Dendritic cell treated with granulocyte-macrophage colony-stimulating factor and Interleukin-4, amounts not matched to agents 40 ng/mL and 50 ng/mL, for 4 days (primary cell): ENCODE measurements at regions not wholly inside any gene's neighbourhood (a gene's known extent, or its start where the extent isn't known, plus 50 kb on each side); places are given as distances from the start of the nearest gene placed in this dataset.
"Not testable (repeated sequence)": the region's sequence is repeated elsewhere in the genome, so short reads cannot be mapped to it uniquely, and the experiment has no call there.

Source experiments
- H3K27ac Mint-ChIP-seq: one replicate; pipeline ENCODE4 v1.8.0; 2022; ENCODE audit warnings: mild to moderate bottlenecking, mixed read lengths
- H3K27me3 Mint-ChIP-seq: one replicate; pipeline ENCODE4 v1.8.0; 2022; ENCODE audit warnings: mild to moderate bottlenecking, mixed read lengths
- H3K36me3 Mint-ChIP-seq: one replicate; pipeline ENCODE4 v1.8.0; 2022; ENCODE audit warnings: low read depth, mixed read lengths
- H3K4me1 Mint-ChIP-seq: one replicate; pipeline ENCODE4 v1.8.0; 2022; ENCODE audit warnings: low read depth, mixed read lengths
- H3K4me3 Mint-ChIP-seq: one replicate; pipeline ENCODE4 v1.8.0; 2022; ENCODE audit warnings: mild to moderate bottlenecking, moderate library complexity, mixed read lengths
- H3K9me3 Mint-ChIP-seq: one replicate; pipeline ENCODE4 v1.8.0; 2022; ENCODE audit warnings: mixed read lengths
- intact Hi-C: fragments of 100-400 bp; cut with micrococcal nuclease; formaldehyde crosslinking; loops from one replicate; pipeline ENCODE4 v1.15.0; 2022

DNA sequence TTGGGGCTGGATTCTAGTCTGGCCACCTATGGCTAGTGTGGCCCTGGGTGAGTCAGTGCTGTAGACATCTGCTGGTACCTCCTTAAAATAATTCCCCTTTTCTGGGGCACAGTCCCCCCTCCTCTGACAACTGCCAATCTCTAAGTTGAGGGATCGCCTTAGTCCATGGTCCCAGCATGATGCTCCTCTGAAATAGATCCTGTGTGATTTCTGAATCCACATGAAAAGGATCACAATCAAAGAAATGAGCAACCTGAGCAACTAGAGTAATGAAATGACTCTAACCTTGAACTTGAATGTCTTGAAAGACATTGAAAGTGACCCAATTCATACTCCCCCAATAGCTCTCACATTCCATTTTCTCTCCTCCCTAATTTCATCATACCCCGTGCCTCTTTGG lies 332.5 kb downstream of the VRK1 start:
- H3K27me3 Mint-ChIP-seq, result no peaks in the 10 kb centered on the region
- H3K27ac Mint-ChIP-seq, result no peak overlapping the region
- intact Hi-C loops, result no loop called here
- no peaks in the 10 kb centered on the region for H3K4me1 Mint-ChIP-seq
- H3K4me3 Mint-ChIP-seq, result no peak overlapping the region
- no peaks in the 10 kb centered on the region for H3K36me3 Mint-ChIP-seq
- no peaks in the 10 kb centered on the region for H3K9me3 Mint-ChIP-seq

DNA sequence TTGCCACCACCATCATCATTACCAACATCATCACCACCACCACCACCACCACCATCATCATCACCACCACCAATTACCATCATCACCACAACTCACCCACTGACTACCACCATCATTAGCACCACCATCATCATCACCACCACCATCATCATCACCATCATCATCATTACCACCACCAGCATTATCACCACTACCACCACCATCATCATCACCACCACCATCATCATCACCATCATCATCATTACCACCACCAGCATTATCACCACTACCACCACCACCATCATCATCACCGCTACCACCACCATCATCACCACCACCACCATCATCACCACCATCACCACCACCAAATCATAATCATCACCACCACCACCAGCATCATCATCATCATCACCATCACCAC lies 338.7 kb downstream of the VRK1 start:
- H3K4me3 Mint-ChIP-seq, H3K27ac Mint-ChIP-seq, H3K36me3 Mint-ChIP-seq, H3K4me1 Mint-ChIP-seq, H3K27me3 Mint-ChIP-seq, intact Hi-C loops: not testable (repeated sequence)
- peaks cover 14% of the 10 kb centered on the region for H3K9me3 Mint-ChIP-seq

DNA sequence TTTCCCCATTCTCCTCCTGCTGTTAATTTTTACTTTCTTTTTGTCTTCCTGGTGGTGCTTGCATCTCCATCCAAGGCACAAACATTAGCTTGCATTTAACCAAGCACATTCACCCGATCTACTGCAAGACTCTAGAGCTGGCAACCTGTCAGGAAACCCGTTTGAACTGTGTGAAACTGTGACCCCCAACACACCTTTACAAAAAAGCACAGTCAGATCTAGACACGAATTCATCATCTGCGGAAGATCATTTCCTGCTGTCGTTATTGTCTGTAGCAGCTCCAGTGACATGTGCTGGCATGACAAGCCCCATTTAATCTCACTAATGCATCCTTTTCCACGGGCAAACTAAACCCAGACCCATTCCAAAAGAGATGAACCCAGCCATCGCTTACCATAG lies 340.5 kb downstream of the VRK1 start:
- Mint-ChIP-seq H3K4me1 (no peaks in the 10 kb centered on the region), H3K27me3 (no peaks in the 10 kb centered on the region), H3K27ac (no peak overlapping the region), H3K36me3 (no peaks in the 10 kb centered on the region), H3K9me3 (peaks cover 14% of the 10 kb centered on the region), H3K4me3 (no peak overlapping the region)
- intact Hi-C loops, result no loop called here

DNA sequence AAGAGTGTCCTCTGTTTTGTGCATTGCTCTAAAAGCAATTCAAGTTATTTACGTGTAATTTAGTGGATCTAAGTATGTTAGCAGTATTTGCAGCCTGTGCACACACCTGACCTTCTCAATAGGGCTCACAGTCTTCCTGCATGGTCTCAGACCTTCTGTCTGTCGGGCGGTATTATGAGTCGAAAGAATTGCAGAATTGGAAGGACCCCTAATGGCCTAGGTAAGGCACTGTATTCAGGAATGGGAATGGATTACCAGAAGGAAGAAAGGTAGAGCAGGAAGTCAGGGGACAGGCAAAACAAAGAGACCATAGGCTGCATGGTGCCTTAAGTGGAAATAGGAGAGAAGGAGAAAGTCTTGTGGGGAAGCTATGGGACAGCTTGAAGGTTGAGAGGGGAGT lies 341.6 kb downstream of the VRK1 start:
- intact Hi-C loops, result no loop called here
- Mint-ChIP-seq H3K4me1 (no peaks in the 10 kb centered on the region), H3K9me3 (peaks cover 14% of the 10 kb centered on the region), H3K27me3 (no peaks in the 10 kb centered on the region), H3K36me3 (no peaks in the 10 kb centered on the region), H3K27ac (no peak overlapping the region), H3K4me3 (no peak overlapping the region)

DNA sequence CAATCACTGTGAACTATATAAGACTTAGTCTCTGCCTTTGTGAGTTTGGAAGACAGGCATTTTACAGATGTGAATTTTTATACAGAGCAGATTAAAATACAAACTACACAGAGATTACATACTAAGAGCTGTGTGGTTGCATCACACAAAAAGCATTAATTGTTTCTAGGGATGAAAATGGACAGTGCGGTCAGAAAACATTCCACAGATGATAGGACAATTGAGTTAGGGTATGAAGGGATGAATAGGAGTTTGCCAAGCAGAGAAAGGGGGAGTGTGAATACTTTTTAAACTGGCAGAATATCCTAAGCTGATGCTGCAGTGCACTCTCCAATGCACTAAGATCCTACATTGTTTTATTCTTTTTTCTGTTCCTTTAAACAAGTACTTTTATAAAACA lies 345.8 kb downstream of the VRK1 start:
- Mint-ChIP-seq H3K9me3 (no peaks in the 10 kb centered on the region), H3K36me3 (no peaks in the 10 kb centered on the region), H3K27ac (no peak overlapping the region), H3K4me1 (no peaks in the 10 kb centered on the region), H3K4me3 (no peak overlapping the region), H3K27me3 (no peaks in the 10 kb centered on the region)
- intact Hi-C loops, result no loop called here

DNA sequence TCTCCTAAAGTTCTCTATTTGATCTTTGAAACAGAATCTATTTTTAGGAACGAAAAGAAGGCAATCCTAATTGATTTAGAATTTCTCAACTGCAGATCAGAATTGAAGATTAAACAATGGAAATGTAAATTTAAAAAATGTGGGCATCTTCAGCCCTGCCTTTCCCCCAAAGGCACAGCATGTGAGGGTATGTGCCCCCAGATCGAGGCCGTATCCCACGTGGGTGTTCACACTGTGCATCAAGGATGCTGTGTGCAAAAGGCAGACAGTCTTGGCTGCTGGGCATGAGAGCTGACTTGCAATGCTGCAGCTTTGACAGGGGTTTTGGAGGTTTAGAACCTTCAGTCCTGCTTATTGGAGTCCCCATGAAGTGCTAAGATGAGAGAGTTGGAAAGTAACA lies 346.3 kb downstream of the VRK1 start:
- H3K4me3 Mint-ChIP-seq, result no peak overlapping the region
- no peaks in the 10 kb centered on the region for H3K27me3 Mint-ChIP-seq
- H3K4me1 Mint-ChIP-seq, result no peaks in the 10 kb centered on the region
- intact Hi-C loops, result no loop called here
- no peak overlapping the region for H3K27ac Mint-ChIP-seq
- no peaks in the 10 kb centered on the region for H3K36me3 Mint-ChIP-seq
- no peaks in the 10 kb centered on the region for H3K9me3 Mint-ChIP-seq

DNA sequence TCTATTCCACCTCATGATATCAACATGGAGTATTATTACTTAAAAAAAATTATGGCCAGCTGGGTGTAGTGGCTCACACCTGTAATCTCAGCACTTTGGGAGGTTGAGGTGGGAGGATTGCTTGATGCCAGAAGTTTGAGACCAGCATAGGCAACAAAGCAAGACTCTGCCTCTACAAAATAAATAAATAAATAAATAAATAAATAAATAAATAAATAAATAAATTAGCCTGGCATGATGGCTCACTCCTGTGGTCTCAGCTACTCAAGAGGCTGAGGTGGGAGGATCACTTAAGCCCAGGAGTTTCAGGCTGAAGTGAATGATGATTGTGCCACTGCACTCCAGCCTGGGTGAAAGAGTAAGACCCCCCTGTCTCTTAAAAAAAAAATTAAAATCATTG lies 350.8 kb downstream of the VRK1 start:
- H3K27me3 Mint-ChIP-seq, intact Hi-C loops, H3K9me3 Mint-ChIP-seq, H3K27ac Mint-ChIP-seq, H3K4me1 Mint-ChIP-seq, H3K4me3 Mint-ChIP-seq, H3K36me3 Mint-ChIP-seq: not testable (repeated sequence)

DNA sequence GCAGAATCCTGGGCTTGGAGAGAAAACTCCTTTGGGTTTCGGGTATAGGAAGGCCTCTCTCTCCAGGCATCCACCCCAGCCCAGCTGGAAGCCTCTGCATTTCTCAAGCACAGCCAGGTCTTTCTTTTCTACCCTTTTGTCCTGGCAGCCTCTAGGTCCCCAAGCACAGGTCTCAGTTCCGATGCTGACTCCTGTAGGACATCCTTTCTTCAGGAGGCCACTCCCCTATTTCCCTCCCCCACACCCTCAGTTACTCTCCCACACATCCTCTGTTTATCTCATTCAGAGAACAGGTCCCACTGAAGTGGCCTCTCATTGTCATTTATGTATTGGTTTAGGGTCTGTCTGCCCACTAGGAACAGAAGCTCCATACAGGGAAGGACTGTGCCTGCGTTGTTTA lies 352.6 kb downstream of the VRK1 start:
- intact Hi-C loops, result no loop called here
- Mint-ChIP-seq H3K4me3 (no peak overlapping the region), H3K27ac (no peak overlapping the region), H3K4me1 (no peaks in the 10 kb centered on the region), H3K9me3 (no peaks in the 10 kb centered on the region), H3K36me3 (no peaks in the 10 kb centered on the region), H3K27me3 (peaks cover 3% of the 10 kb centered on the region)

DNA sequence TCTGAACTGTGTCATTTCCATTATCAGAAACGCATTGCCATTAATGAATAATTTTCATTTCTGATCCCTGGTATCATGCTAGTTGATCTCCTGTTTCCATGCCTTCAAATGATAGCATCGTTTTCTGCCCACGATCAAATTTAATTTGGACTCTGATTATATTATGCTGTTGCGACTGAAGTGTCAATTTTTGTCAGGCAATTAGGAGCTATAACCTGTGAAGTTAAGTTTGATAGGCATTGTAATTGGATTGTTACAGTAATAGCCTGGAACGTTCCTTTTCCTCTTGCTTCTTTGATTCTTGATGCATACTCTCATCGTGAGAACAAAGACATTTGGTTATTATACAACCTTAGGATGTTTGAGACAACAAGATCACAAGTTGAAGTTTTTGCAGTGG lies 356.3 kb downstream of the VRK1 start:
- Mint-ChIP-seq H3K27ac (no peak overlapping the region), H3K4me3 (no peak overlapping the region), H3K27me3 (peaks cover 7% of the 10 kb centered on the region), H3K9me3 (peaks cover 1% of the 10 kb centered on the region), H3K36me3 (no peaks in the 10 kb centered on the region), H3K4me1 (no peaks in the 10 kb centered on the region)
- intact Hi-C loops, result no loop called here

DNA sequence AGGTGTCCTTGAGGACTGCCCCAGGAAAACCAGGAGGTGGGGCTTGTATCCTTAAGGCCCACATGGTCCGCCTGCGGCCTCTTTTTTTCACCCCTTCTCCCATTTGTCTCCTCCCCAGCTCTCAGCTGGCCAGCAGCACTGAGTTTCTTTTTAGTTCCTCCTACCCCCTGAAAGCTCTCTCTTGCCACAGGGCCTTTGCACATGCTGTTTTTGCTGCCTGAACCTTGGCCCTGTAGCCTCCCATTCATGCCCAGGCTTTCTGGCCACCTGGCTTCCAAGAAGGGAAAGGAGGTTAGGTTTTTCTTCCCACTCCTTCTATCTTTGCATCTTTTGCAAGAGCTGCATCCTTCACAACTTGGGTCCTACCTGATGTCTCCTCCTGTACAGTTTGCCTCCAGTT lies 358.1 kb downstream of the VRK1 start:
- no peaks in the 10 kb centered on the region for H3K4me1 Mint-ChIP-seq
- H3K36me3 Mint-ChIP-seq, result no peaks in the 10 kb centered on the region
- no peak overlapping the region for H3K4me3 Mint-ChIP-seq
- H3K9me3 Mint-ChIP-seq, result peaks cover 14% of the 10 kb centered on the region
- intact Hi-C loops, result no loop called here
- peaks cover 7% of the 10 kb centered on the region for H3K27me3 Mint-ChIP-seq
- no peak overlapping the region for H3K27ac Mint-ChIP-seq

DNA sequence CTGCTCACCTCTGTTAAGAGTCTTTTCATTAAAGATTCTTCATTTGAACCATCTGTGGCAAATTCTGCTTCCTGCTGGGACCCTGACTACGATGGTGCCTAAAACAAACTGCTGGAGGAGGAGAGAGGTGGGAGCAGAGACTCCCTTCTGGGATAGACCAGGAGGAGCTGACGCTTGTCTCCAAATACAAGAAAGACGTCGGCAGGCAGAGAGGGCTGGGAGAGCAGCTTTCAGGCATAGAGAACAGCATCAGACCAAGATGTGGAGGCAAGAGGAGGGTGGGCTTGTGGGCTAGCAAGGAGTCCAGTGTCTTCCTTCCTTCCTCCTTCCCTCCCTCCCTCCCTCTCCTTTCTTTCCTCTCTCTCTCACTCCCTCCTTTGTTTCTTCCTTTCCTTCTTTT lies 358.6 kb downstream of the VRK1 start:
- no peak overlapping the region for H3K27ac Mint-ChIP-seq
- peaks cover 14% of the 10 kb centered on the region for H3K9me3 Mint-ChIP-seq
- H3K4me3 Mint-ChIP-seq, result no peak overlapping the region
- no peaks in the 10 kb centered on the region for H3K4me1 Mint-ChIP-seq
- H3K27me3 Mint-ChIP-seq, result peaks cover 7% of the 10 kb centered on the region
- intact Hi-C loops, result no loop called here
- no peaks in the 10 kb centered on the region for H3K36me3 Mint-ChIP-seq

DNA sequence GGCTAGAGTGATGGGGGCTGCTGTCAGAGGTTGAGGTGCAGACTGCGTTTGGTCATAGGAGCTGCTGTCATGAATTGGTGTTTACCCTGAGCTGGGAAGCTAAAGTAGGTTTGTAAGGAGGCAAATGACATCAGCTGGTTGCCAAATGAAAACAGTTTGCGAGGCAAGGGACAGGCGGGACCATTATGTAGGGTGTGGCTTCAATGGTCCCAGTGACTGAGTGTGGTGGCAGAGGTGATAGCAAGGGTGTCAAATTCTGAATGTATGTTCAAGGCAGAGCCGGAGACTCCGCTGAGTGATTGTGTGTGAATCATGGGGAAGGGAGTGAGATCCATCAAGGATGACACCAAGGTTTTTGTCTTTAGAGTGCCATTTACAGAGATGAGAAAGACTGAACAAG lies 359.5 kb downstream of the VRK1 start:
- Mint-ChIP-seq H3K27me3 (peaks cover 7% of the 10 kb centered on the region), H3K27ac (no peak overlapping the region), H3K4me1 (no peaks in the 10 kb centered on the region), H3K4me3 (no peak overlapping the region), H3K9me3 (peaks cover 14% of the 10 kb centered on the region), H3K36me3 (no peaks in the 10 kb centered on the region)
- intact Hi-C loops, result no loop called here

DNA sequence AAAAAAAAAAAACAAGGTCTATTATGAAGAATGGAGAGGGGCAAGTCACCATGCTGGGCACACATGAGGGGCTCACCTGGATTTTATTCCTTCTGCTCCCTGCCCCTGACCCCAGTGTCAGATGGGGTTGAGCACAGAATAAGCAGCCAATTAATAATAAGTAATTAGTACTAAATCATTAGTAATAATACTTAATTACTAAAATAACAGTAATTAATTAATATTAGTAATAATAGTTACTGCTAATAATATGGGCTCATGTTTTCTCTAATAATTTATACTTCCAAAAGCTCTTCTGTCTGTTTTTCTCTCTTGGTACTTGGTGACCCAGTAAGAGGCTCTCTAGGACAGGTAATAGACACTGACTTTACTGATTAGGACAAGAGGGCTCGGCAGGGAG lies 360.9 kb downstream of the VRK1 start:
- Mint-ChIP-seq H3K9me3 (peaks cover 14% of the 10 kb centered on the region), H3K27me3 (peaks cover 7% of the 10 kb centered on the region), H3K27ac (no peak overlapping the region), H3K36me3 (no peaks in the 10 kb centered on the region), H3K4me1 (no peaks in the 10 kb centered on the region), H3K4me3 (no peak overlapping the region)
- intact Hi-C loops, result no loop called here

DNA sequence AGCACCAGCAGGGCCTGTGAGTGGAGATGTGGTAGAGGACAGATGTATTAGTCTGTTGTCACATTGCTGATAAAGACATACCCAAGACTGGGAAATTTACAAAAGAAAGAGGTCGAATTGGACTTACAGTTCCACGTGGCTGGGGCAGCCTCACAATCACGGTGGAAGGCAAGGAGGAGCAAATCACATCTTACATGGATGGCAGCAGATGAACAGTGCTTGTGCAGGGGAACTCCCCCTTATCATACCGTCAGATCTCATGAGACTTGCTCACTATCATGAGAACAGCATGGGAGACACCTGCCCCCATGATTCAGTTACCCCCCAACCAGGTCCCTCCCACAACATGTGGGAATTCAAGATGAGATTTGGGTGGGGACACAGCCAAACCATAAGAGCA lies 361.9 kb downstream of the VRK1 start:
- no peaks in the 10 kb centered on the region for H3K36me3 Mint-ChIP-seq
- intact Hi-C loops, result no loop called here
- peaks cover 7% of the 10 kb centered on the region for H3K27me3 Mint-ChIP-seq
- H3K27ac Mint-ChIP-seq, result no peak overlapping the region
- H3K9me3 Mint-ChIP-seq, result peaks cover 14% of the 10 kb centered on the region
- H3K4me3 Mint-ChIP-seq, result no peak overlapping the region
- no peaks in the 10 kb centered on the region for H3K4me1 Mint-ChIP-seq

DNA sequence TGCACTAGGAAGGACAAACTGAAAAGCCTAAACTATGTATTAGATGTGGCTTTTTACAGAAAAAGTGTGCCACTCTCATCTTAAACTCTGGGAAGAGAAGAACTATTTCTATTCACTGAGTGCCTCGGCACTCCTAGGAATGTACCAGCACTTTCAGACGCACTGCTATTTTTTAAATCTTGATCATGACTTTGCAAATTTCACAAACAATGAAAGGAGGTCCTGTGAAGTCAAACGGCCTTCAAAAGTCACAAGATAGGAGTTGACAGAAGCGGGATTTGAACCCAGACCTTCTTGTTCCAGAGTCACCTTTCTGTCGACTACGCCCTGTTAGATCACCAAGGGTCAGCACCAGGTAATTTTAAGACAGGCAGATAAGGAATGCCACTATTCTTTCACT lies 365.4 kb downstream of the VRK1 start:
- Mint-ChIP-seq H3K4me3 (no peak overlapping the region), H3K27ac (no peak overlapping the region), H3K27me3 (peaks cover 4% of the 10 kb centered on the region), H3K4me1 (no peaks in the 10 kb centered on the region), H3K36me3 (no peaks in the 10 kb centered on the region), H3K9me3 (peaks cover 14% of the 10 kb centered on the region)
- intact Hi-C loops, result no loop called here

DNA sequence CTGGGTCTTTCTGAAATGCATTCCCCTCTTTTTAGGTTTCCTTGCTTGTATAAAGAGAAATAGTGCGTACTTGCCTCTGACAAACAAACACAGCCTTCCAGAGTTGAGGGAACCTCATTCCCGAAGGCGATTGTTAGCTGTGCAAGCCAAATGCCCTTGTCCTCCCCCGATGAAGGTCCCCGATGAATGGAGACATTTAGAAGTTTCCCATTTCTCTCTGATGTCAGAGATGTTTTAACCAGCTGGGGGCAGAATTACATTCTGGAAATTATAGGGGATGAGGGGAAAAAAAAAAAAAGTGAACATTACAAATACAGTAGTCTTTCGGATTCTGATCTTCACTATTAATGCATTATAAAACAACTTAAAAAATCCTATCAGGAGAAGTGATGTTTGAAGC lies 366.8 kb downstream of the VRK1 start:
- Mint-ChIP-seq H3K9me3 (peaks cover 7% of the 10 kb centered on the region), H3K4me3 (no peak overlapping the region), H3K36me3 (no peaks in the 10 kb centered on the region), H3K4me1 (no peaks in the 10 kb centered on the region), H3K27me3 (peaks cover 4% of the 10 kb centered on the region), H3K27ac (no peak overlapping the region)
- intact Hi-C loops, result no loop called here
